NCI-H146 treated with DMSO at 0.1 percent for 48 hours (cell line): ENCODE measurements at regions not wholly inside any gene's neighbourhood (a gene's known extent, or its start where the extent isn't known, plus 50 kb on each side); places are given as distances from the start of the nearest gene placed in this dataset.
A peak's percentile ranks its signal among the peaks of the same experiment; 100 is the strongest.

Experiments used
- DNase-seq: peaks from one replicate; lab custom pipeline; 2025; ENCODE audit not compliant: unreplicated experiment; lab: John Stamatoyannopoulos, UW

DNA sequence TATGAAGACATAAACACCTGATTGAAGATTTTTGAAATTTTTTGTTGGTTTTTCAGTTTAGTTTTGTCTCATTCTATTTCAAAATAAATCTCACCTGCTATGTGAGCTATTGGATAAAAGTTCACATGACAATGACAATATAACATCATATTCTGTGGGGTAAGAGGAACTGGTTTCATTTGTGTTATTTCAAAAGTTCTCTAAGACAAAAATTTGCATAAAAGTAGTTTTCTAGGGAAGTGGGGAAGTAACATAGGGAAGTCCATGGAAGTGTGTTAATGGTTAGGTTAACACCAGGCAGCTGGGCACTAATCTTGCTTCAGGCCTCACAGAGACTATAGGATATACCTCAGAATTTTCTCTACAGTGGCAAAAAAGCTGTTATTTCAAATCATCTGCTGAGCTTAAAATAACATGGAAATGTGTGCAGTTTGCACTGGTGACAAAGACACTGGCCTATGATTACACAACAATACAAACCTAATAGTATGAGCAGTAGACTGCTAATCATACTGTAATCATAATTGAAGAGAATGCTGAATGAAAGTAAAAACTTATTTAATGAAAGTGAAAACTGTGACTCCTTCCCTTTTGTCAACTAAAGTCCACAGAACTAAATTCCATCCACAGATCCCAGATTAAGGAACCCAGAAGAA lies 710.6 kb upstream of the TMEM132C start:
- no peak for DNase-seq

DNA sequence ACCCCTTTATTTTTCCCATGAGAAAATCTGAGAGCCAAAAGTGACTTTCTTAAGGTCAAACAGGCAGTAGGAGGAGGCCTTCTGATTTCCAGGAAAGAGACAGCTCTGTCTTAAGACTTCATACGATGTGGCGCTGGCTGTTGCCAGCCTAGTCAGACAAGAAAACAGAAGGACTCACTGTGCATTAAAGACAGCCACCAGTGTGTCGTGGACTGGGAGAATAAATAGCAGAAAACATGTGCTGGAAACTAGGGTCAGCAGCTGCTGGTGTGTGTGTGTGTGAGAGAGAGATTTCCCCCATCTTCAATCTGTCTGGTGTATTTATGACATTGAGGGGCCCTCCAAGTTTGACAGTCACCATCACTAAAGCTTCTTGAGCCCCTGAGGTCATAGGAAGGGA lies 708.6 kb upstream of the TMEM132C start:
- no peak for DNase-seq

DNA sequence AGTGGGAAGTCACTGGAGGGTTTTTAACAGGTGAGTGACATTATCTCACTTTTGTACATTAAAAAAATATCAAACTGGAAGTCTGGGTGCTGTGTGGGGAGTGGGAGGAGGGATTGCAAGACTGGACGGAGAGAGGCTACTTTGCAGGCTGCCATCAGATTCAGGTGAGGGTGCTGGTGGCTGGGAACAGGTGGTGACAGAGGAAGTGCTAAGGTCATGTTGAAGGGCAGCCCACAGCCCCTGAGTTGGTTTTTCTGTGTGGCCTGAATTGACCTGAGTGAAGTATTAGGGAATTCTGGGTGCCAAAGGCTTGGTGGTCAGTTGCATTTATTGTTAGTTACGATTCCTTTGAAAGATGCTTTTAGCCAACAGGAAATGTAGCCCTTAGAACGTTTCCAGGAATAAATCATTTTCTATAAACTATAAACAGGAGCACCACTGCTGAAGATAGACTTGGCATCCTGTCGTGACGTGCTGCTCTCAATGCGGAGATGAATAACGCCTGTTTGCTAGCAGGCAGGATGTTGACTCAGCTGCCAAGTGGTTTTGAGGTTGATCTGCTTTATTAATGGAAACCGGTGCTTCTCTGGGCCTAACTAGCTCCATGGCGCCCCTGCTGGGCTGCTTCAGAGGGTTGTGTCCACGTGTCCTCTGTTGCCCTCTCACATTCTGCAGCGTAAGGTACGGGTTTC lies 707.5 kb upstream of the TMEM132C start:
- DNase-seq = peak; percentile 97

DNA sequence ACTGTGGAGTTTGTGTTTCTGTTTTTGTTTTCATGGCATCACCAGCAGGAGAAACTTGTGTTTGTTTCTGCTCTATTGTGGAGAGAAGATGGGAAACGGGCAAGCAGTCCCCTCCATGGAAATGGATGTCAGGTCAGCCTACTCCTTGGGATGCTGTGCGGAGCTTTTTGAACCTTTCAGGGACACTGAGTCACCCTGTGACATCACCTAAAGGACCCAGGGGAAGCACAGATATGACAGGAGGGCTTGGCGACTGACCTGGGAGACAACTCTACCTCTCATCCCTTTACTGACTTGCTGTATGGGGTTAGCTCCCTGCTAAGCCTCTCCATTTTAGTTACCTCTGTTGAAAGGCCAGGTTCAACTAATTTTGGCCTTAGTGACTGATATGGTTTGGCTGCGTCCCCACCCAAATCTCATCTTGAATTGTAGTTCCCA lies 706.9 kb upstream of the TMEM132C start:
- DNase-seq = no peak

DNA sequence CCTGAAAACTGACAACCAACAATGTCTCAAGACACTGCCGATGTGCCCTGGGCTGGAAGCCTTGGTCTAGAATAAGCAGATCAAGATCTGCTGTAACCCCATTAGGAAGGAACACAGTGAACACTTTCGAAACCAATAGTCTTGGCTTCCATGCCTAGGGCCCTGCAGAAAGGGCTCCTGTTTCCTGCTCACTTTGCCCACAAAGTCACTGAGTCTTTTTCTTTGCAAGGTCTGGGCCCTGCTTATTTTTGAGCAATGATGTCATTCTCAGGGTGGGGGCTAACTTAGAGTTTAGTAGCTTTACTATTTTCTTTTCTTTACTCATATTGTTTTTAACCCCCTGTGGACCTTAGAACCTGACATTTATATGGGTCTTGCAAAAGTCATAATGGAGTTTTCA lies 704.2 kb upstream of the TMEM132C start:
- no peak for DNase-seq

DNA sequence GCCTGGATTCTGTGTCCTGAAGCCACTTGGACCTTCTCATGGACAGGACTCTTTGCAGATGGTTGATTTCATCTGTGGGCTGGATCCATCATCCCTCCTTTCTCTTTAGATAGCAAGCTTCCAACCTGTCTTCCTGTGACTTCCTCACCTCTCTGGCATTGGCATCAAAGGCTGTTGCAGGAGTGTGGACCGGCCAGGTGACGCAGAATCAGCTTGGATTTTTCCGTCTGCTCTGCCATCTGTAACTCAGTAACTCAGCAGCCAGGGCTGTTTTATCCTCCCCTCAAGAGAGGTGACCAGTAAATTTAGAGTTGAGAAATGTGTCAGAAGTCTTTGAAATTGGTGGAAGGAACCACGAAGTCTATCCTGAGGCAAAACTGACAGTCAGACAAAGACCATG lies 701.7 kb upstream of the TMEM132C start:
- no peak for DNase-seq

DNA sequence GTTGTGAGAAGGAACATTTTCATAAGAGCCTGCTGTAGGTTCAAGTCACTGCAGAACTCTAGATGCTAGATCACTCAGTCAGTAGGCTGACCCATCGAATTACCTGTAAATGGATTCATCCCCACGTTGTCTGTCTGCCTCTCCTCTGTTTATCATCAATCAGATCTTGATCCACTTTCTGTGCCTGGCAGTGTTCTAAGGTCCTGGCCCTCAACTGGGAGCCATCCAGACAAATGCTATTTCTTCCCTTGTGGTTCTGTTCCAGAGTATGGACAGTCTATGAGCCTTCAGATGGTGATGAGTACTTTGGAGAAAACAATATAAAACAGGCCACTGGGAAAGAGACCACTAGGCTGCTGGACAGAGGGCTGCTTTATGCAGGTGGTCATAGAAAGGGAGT lies 699.4 kb upstream of the TMEM132C start:
- DNase-seq = no peak

DNA sequence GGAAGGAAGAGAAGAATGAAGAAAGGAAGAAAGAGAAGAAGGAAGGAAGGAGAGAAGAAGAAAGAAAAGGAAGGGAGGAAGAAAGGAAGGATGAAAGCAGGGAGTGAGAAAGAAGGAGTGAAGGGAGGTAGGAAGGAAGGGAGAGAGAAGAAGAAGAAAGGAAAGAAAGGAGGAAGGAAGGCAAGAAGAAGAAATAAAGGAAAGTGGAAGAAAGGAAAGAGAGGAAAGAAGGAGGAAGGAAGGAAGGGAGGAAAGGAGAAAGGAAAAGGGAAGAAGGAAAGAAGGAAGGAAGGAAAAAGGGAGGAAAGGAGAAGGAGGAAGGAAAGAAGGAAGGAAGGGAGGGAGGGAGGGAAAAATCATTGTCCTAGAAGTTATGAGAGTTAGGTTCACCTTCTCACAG lies 696.6 kb upstream of the TMEM132C start:
- no peak for DNase-seq

DNA sequence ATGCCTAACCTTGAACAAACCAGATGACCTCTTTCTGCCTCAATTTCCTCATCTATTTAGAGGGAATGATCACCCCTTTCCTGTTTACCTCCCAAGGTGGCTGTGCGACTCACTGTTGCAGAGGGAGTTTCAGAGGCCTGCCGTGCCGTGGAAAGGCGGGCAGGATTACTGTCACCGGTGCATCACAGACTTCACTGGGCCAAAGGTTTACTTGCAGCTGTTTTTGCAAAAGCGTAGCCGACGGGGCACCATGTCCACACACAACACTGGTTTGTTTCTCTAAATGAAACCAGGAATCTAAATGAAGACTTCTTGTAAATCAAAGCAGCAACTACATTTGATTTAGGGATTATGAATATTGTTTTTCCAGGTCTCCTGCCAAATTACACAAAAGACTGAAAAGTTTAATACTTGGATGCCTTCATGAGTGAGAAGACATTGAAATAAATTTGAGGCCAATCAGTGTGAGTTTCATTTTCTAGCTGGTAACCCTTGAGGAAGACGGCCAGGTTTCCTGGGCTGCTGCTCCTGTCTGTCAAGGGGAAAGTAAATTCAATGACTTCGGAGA lies 696.1 kb upstream of the TMEM132C start:
- DNase-seq = no peak

DNA sequence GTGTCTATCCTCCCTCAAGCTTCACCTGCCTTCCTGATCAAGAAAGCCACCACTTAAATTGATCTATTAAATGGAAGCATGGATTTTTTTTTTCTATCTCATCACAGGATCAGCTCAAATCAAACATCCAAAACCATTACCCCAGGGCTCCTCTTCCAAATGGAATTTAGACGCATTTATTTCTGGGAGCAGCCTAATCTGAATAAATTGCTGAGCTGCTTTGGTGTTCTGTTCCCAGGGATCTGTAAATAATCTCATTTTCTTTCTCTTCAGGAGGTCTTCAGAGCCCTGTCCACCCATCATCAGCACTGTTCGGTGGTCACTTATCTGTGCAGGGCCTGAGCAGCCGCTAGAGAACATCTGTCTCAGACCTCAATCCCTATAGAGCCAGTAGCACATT lies 695.4 kb upstream of the TMEM132C start:
- peak; percentile 80 for DNase-seq

DNA sequence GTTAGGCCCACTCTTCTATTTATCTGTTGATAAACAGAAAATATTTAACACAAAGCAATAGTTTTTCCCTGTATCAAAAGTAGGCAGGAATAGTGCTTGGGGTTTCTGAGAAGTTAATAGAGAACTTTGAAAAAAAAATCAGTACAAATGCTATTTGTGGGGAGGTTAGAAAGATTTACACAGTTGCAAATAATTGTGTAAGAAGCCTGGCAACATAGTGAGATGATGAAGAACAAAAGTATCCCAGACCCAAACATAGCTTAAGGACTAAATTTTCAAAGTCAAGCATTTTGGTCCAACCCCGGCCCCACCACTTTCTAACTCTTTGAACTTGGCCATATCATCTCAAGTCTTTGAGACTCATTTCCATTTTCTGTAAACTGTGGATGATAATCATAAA lies 687.5 kb upstream of the TMEM132C start:
- DNase-seq = no peak

DNA sequence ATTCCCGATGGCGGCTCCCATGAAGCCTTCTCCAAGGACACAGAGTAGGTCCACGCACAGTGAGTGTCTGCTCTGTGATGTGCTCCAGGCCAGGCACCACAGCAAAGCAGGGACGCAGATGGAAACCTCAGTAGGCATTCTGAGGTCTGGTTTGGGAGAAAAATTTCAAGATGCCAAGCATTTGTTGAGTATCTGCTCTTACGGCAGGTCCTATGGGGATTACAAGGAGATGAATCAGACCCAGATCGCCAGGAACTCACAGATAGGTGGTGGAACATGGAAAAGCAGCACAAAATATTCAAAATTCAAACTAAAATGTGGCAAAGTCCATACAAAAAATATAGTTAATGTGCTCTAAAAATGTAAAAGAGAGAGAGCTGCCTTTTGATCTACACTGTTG lies 684.9 kb upstream of the TMEM132C start:
- DNase-seq = no peak

DNA sequence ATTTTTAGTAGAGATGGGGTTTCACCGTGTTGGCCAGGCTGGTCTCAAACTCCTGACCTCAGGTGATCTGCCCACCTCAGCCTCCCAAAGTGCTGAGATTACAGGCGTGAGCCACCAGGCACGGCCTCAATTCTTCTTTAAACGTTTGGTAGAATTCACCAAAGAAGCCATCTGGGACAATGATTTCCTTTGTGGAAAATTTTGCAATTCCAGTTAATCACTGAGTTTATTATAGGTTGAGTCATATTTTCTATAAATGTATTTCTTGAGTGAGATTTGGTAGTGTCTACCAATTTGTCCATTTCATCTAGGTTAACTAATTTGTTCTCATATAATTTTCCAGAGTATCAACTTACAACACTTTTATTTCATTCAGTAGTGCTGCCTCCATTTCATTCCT lies 683.9 kb upstream of the TMEM132C start:
- DNase-seq = no peak

DNA sequence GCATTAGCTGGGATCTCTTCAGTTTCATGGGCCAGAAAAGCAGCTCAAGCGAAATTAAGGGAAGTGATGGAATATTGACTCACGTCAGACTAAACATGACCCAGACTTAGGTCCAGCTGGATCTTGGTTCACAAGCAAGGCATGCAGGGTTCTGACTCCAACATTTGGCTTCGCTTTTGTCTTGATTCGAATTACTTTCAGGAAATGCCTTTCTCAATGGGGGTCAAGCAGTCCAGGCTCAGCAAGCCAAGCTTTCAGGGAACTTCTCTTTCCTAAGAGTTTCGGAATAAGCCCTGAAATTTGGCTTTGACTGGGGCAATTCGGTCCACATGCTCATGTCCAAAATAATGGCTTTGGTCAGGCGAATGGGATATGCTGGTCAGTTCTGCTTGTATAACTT lies 678.7 kb upstream of the TMEM132C start:
- DNase-seq = no peak

DNA sequence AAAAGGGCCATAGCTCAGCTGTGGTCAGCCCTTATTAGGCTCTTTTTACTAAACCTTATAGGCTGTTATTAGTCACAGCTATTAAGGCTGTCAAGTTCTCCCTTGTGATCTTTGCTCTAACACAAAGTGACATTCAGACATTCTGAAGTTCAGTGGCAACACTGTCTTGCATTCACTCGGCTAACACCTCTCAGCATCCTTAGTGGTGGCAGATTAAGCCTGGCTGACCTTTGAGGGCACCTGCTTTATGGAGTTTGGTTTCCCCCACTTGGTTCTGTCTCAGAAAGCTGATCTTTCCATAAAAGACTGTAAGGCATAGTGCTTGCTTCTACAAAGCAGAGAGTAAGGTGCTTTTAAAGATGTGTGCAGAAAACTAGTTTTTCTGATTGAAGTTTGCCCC lies 677.4 kb upstream of the TMEM132C start:
- DNase-seq = no peak

DNA sequence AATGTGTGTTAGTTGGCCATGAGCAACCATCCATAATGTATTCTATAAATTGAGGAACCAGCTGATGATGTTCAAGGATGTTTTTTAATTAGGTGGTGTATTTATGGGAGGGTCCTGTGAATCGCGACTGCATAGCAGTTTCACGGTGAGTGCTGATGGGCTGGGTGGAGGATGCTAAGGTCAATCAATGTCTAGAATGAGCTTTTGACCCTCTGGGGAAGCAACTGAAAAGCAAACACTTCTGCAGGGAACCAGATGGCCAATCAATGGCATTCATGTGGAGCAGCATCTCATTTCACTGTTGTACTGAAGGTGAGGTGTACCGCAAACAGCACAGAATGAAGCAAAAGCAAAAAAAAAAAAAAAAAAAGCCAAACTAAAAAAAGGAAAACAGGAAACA lies 676.1 kb upstream of the TMEM132C start:
- peak; percentile 81 for DNase-seq

DNA sequence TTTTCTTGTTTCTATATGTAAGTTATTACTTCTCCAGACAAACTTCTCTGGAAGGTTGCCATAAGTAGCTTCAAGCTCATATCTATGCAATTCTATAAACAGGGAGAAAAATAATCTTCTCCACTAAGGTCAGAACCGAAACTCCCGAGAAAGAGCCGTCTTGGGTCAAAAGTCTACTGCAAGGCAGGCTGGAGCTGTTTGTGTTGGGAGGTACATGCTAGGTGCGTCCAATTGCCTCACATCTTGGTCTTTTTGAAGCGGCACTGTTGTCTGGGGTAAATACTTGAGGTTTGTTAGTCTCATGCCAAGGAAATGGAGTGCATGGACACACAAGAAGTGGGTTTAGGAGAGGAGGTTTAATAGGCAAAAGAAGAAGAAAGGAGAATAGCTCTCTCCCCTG lies 674.7 kb upstream of the TMEM132C start:
- DNase-seq = peak; percentile 70

DNA sequence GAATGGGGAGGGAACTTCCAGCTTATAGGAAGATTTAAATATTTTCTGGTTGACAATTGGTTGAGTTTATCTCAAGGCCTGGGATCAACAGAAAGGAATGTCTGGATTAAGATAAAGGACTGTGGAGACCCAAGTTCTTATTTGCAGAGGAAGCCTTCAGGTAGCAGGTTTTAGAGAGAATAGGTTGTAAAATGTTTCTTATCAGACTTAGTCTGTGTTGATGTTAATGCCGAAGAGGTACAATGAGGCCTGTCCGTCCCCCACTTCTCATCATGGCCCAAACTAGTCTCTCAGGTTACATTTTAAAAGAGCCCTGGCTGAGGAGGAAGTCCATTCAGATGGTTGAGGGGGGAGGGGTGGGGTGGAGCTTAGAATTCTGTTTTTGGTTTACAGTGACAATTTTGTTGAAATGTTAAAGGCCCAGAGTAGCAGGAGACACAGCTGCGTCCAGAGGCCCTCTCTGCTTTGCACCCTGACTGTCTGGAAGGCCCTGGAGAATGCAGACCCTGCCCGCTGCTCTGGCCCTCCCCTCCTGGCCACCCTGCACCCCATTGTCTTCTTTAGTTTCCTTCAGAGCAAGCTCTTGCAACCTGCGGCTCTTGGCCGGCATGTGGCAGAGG lies 672.5 kb upstream of the TMEM132C start:
- DNase-seq = no peak

DNA sequence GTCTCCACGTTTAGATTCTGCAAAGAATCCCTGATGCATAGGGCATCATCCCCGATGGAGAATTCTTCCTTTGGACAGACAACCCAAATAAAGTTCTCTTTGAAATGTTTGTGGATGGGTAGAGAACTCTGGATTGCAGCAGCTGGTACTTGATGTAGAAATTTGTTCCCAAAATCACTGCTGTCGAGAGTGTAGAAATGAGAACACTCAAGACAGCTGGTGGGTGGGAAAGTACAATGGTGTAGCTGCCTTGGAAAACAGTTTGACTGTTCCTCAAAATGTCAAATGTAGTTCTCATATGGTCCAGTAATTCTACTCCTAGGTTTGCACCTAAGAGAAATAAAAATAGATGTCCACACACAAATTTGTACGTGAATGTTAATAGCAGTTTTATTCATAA lies 671.5 kb upstream of the TMEM132C start:
- no peak for DNase-seq

DNA sequence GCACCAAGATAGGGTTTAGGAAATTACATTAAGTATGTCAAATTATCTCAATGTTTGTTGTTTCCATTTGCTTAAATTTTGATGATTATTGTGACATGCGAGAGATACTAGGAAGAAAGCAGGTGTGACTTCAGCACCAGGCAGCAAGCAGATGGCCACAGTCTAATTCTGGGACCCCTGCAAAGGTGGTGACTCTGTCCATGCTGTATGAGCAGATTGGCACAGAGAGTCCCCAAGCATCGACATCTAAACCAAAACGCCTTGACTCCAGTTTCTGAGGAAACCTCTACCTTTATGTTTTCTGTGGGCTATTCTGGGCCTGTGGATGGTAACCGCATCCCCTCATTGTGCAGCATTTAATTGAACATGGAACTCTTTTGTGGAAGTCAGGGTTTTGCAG lies 670.1 kb upstream of the TMEM132C start:
- no peak for DNase-seq

DNA sequence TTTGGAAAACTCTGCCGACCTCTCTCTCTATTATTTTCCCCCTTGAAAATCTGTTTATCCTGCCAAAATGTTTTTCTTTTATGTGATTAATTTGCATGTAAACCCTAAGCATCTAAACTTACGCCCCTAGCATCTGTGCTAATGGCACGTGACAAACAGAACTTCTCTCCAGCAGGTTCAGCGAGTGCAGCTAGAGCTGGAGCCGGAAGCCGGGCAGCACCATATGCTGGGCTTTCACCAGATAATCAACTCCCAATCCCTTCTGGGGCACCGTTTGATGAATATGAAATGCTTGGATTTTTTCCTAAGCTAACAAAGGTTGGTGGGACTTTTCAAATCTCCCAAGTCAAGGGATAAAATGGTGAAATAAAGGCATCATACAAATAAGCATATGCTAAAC lies 667.5 kb upstream of the TMEM132C start:
- DNase-seq = no peak

DNA sequence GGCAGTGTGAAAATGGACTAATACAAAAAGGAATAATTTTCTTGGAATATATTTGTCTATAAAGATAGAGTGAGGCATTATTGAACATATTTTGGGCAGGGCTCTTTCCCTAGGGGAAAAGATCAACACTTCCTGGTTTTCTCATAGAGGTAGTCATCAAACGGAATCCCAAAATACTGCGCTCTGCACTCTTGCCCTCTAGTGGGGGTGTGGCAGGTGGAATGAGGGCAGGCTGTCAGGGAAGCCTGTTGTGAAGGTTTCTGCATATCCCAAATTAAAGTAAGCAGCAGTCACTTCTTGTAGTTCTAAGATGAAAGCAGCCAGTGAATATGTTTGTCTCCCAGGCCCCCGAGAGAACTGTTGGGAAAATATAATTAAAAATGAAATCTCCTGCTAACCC lies 666.8 kb upstream of the TMEM132C start:
- DNase-seq = no peak
